SK-N-SH (cell line): ENCODE measurements at regions not wholly inside any gene's neighbourhood (a gene's known extent, or its start where the extent isn't known, plus 50 kb on each side); places are given as distances from the start of the nearest gene placed in this dataset.

Source experiments
- CTCF ChIA-PET: fragments of 300-600, 350-600 bp; formaldehyde crosslinking; extraction: SDS; loops from one replicate; lab custom pipeline; 2021; lab: Yijun Ruan, JAX
- POLR2A ChIA-PET: fragments of 350-600 bp; sonication (Branson Sonifier 250); formaldehyde crosslinking; extraction: SDS; loops from one replicate; lab custom pipeline; 2020; ENCODE audit warnings: antibody characterized with exemption, inconsistent platforms; lab: Yijun Ruan, JAX
- DNase-seq: peaks from one replicate; pipeline ENCODE4 v3.0.0; 2012
- H2AFZ ChIP-seq: fragments of 200-600 bp; sonication (generic); 2 replicates; pipeline ENCODE4 v1.8.1; 2016; ENCODE audit warnings: antibody characterized with exemption, mild to moderate bottlenecking, low read depth
- H3F3A ChIP-seq: fragments of 200-600 bp; sonication (generic); replicated peaks from 2 replicates; pipeline ENCODE3; 2016; ENCODE audit warnings: antibody characterized with exemption, mild to moderate bottlenecking; ENCODE audit not compliant: insufficient read depth
- H3K27ac ChIP-seq, 2 experiments: fragments of 200-500 bp in 1 of 2; fragments of 200-600 bp in 1 of 2; sonication (Bioruptor generic) in 1 of 2; sonication (generic), shearing (Covaris generic) in 1 of 2; 2 replicates each; pipeline versions ENCODE4 v1.5.1 to v1.6.1; 2014 to 2016; ENCODE audit warnings: low read depth in 2 of 2, inconsistent platforms in 1 of 2, low read length in 1 of 2, mild to moderate bottlenecking in 1 of 2, mixed read lengths in 1 of 2
- H3K27me3 ChIP-seq: fragments of 200-600 bp; sonication (generic), shearing (Covaris generic); 2 replicates; pipeline ENCODE4 v1.6.1; 2016; ENCODE audit warnings: mixed run types; ENCODE audit not compliant: insufficient read depth
- H3K36me3 ChIP-seq, 2 experiments: fragments of 200-500 bp in 1 of 2; fragments of 200-600 bp in 1 of 2; sonication (Bioruptor generic) in 1 of 2; sonication (generic) in 1 of 2; replicated peaks in 1 of 2; 2 replicates each; pipeline versions ENCODE3 to v1.5.1; 2014 to 2016; ENCODE audit warnings: low read length in 1 of 2, mild to moderate bottlenecking in 1 of 2; ENCODE audit not compliant: insufficient read depth in 2 of 2, control insufficient read depth in 1 of 2
- H3K4me1 ChIP-seq, 2 experiments: fragments of 200-500 bp in 1 of 2; fragments of 200-600 bp in 1 of 2; sonication (Bioruptor generic) in 1 of 2; sonication (generic), shearing (Covaris generic) in 1 of 2; 2 replicates each; pipeline versions ENCODE4 v1.5.1 to v1.6.1; 2014 to 2016; ENCODE audit warnings: low read depth in 1 of 2, low read length in 1 of 2, mixed run types in 1 of 2; ENCODE audit not compliant: insufficient read depth in 2 of 2, control insufficient read depth in 1 of 2
- H3K4me2 ChIP-seq: fragments of 200-600 bp; sonication (generic), shearing (Covaris generic); 2 replicates; pipeline ENCODE4 v1.6.1; 2017; ENCODE audit warnings: mixed run types
- H3K4me3 ChIP-seq, 2 experiments: fragments of 200-500 bp in 1 of 2; fragments of 200-600 bp in 1 of 2; sonication (Bioruptor generic) in 1 of 2; sonication (generic), shearing (Covaris generic) in 1 of 2; 2 replicates each; pipeline versions ENCODE4 v1.5.1 to v1.8.1; 2014 to 2016; ENCODE audit warnings: low read depth in 2 of 2, inconsistent platforms in 1 of 2, low read length in 1 of 2, mild to moderate bottlenecking in 1 of 2, mixed read lengths in 1 of 2, moderate library complexity in 1 of 2
- H3K79me2 ChIP-seq: fragments of 200-600 bp; sonication (generic); 2 replicates; pipeline ENCODE4 v1.8.1; 2017; ENCODE audit warnings: mild to moderate bottlenecking; ENCODE audit not compliant: insufficient read depth
- H3K9ac ChIP-seq: fragments of 200-600 bp; sonication (generic); 2 replicates; pipeline ENCODE4 v1.6.1; 2017; ENCODE audit warnings: mixed run types
- H3K9me2 ChIP-seq: fragments of 200-600 bp; sonication (generic); 2 replicates; pipeline ENCODE4 v1.6.1; 2017; ENCODE audit warnings: mixed run types
- H3K9me3 ChIP-seq: fragments of 200-600 bp; sonication (generic); 2 replicates; pipeline ENCODE4 v1.6.1; 2017; ENCODE audit warnings: mixed run types, mild to moderate bottlenecking, moderate library complexity
- H4K20me1 ChIP-seq: fragments of 200-600 bp; sonication (generic); 2 replicates; pipeline ENCODE4 v1.6.1; 2017; ENCODE audit warnings: mild to moderate bottlenecking, mixed run types; ENCODE audit not compliant: insufficient read depth
- FOXM1 ChIP-seq: IDR thresholded peaks from 2 replicates; pipeline ENCODE4 v1.4.0; 2012; ENCODE audit warnings: low read depth, mild to moderate bottlenecking
- GABPA ChIP-seq: IDR thresholded peaks from 2 replicates; pipeline ENCODE4 v1.4.0; 2012; ENCODE audit warnings: low read depth, mild to moderate bottlenecking
- JUND ChIP-seq: IDR thresholded peaks from 2 replicates; pipeline ENCODE4 v1.4.0; 2012
- NFIC ChIP-seq: IDR thresholded peaks from 2 replicates; pipeline ENCODE4 v1.4.0; 2012; ENCODE audit warnings: borderline replicate concordance
- NRF1 ChIP-seq: IDR thresholded peaks from 2 replicates; pipeline ENCODE4 v1.6.1; 2012; ENCODE audit warnings: low read depth, mild to moderate bottlenecking, low read length
- POLR2AphosphoS5 ChIP-seq: IDR thresholded peaks from 2 replicates; pipeline ENCODE4 v1.6.1; 2012; ENCODE audit warnings: low read depth, low read length
- RAD21 ChIP-seq: IDR thresholded peaks from 2 replicates; pipeline ENCODE4 v1.6.1; 2012; ENCODE audit warnings: mild to moderate bottlenecking, low read length
- YY1 ChIP-seq: IDR thresholded peaks from 2 replicates; pipeline ENCODE4 v1.4.0; 2012; ENCODE audit warnings: low read depth, mild to moderate bottlenecking
- WGBS: methylation state at CpG from one replicate; pipeline ENCODE4 v1.1.6; 2017; ENCODE audit warnings: low lambda C conversion rate; 5-methylcytosine and 5-hydroxymethylcytosine counted together
- TF ChIP-seq, protein P1 (sequence below): IDR thresholded peaks from 2 replicates; pipeline ENCODE4 v1.4.0; 2012; ENCODE audit warnings: low read depth
- TF ChIP-seq, protein P2 (sequence below): IDR thresholded peaks from 2 replicates; pipeline ENCODE4 v1.6.1; 2012; ENCODE audit warnings: mild to moderate bottlenecking, low read depth, low read length, moderate library complexity
- TF ChIP-seq, protein P3 (sequence below): fragments of 150-350 bp; IDR thresholded peaks from 2 replicates; pipeline ENCODE4 v1.6.1; 2017; ENCODE audit warnings: antibody characterized with exemption, low read length, low read depth, borderline replicate concordance
- TF ChIP-seq, protein P4 (sequence below): IDR thresholded peaks from 2 replicates; pipeline ENCODE4; 2012

DNA sequence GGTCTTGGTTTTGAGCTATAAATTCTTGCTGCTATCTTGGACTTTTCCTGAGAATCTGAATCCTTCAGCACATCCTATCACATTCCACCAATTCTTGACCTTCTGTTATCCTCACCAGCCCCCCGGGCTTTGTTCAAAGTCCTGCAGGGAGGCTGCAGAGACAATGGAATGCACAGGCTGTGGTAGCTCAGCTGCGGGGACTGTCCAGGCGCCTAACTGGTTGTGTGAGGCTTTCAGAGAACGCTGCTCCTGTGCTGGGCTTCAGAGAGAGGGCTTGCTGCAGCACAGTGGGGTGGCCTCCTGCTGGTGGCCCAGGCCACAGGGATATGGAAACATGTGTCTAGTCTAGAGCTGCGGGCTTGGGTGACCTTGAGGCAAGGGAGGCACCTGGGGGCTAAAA is 196.3 kb upstream of the GATB start:
- H3K9ac ChIP-seq: no peak overlapping the region
- H3K27me3 ChIP-seq: no peaks in the 10 kb centered on the region
- WGBS: 40% methylated on average over 5 of the region's 5 CpGs

DNA sequence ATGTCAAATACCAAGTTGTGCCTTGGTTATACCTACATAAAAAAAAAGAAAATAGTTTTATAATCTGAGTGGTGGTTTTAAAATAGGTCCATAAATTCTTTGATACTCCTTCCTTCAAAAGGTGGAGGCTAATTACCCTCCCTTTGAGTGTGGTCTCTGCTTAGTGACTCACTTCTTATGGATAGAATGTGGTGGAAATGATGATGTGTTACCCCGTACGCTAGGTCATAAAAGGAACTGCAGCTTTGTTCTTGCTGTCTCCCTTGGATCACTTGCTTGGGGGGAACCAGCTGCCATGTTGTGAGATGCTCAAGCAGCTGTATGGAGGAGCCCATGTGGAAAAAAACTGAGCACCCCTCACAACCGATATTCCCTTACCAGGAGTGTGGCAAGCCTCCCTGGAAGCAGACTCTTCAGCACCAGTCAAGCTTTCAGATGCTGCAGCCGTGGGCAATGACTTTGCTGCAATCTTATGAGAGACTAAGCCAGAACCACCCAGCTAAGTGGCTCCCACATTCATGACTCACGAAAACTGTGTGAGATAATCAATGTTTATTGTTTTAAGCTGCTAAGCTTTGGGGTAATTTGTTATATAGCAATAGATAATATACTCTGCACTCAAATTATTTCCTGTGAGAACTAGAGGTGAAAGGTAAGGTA is 195.0 kb upstream of the GATB start:
- no peak overlapping the region for H3K9ac ChIP-seq
- CTCF ChIA-PET: interaction anchor here (0.7 kb wide), 1 partner anchor 483 kb away, joined by 3 read pairs; no protein-coding TSS in a partner anchor
- H3K9me3 ChIP-seq: no peaks in the 10 kb centered on the region
- no peak overlapping the region for H2AFZ ChIP-seq
- H3K4me3 ChIP-seq: no peak overlapping the region
- no peak overlapping the region for H3K4me2 ChIP-seq
- 35% methylated on average over 5 of the region's 5 CpGs for WGBS
- POLR2A ChIA-PET: no interaction called here
- no peaks in the 10 kb centered on the region for H3K79me2 ChIP-seq
- no peaks in the 10 kb centered on the region for H3K27me3 ChIP-seq
- DNase-seq: no peak
- H3K27ac ChIP-seq: no peak overlapping the region
- H3F3A ChIP-seq: no peaks in the 10 kb centered on the region
- TF ChIP-seq GABPA: no peak
- TF ChIP-seq NRF1: no peak
- TF ChIP-seq JUND: no peak
- TF ChIP-seq, protein P1, sequence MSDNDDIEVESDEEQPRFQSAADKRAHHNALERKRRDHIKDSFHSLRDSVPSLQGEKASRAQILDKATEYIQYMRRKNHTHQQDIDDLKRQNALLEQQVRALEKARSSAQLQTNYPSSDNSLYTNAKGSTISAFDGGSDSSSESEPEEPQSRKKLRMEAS: no peak
- H3K9me2 ChIP-seq: no peaks in the 10 kb centered on the region
- no peaks in the 10 kb centered on the region for H3K36me3 ChIP-seq
- H4K20me1 ChIP-seq: no peaks in the 10 kb centered on the region
- H3K4me1 ChIP-seq: peaks cover 0 to 7% of the 10 kb centered on the region in 2 experiments; a peak in 1 of 4 replicates

More for the DNA sequence above, 196.3 kb upstream of the GATB start:
- H3K4me3 ChIP-seq: no peak overlapping the region
- H3K4me1 ChIP-seq: peaks cover 0 to 7% of the 10 kb centered on the region in 2 experiments; a peak in 1 of 4 replicates
- no peak overlapping the region for H2AFZ ChIP-seq
- TF ChIP-seq, protein P2, sequence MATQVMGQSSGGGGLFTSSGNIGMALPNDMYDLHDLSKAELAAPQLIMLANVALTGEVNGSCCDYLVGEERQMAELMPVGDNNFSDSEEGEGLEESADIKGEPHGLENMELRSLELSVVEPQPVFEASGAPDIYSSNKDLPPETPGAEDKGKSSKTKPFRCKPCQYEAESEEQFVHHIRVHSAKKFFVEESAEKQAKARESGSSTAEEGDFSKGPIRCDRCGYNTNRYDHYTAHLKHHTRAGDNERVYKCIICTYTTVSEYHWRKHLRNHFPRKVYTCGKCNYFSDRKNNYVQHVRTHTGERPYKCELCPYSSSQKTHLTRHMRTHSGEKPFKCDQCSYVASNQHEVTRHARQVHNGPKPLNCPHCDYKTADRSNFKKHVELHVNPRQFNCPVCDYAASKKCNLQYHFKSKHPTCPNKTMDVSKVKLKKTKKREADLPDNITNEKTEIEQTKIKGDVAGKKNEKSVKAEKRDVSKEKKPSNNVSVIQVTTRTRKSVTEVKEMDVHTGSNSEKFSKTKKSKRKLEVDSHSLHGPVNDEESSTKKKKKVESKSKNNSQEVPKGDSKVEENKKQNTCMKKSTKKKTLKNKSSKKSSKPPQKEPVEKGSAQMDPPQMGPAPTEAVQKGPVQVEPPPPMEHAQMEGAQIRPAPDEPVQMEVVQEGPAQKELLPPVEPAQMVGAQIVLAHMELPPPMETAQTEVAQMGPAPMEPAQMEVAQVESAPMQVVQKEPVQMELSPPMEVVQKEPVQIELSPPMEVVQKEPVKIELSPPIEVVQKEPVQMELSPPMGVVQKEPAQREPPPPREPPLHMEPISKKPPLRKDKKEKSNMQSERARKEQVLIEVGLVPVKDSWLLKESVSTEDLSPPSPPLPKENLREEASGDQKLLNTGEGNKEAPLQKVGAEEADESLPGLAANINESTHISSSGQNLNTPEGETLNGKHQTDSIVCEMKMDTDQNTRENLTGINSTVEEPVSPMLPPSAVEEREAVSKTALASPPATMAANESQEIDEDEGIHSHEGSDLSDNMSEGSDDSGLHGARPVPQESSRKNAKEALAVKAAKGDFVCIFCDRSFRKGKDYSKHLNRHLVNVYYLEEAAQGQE: no peak
- TF ChIP-seq YY1 (no peak), POLR2AphosphoS5 (no peak), NFIC (no peak), FOXM1 (no peak), RAD21 (no peak)
- TF ChIP-seq, protein P3, sequence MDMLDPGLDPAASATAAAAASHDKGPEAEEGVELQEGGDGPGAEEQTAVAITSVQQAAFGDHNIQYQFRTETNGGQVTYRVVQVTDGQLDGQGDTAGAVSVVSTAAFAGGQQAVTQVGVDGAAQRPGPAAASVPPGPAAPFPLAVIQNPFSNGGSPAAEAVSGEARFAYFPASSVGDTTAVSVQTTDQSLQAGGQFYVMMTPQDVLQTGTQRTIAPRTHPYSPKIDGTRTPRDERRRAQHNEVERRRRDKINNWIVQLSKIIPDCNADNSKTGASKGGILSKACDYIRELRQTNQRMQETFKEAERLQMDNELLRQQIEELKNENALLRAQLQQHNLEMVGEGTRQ: no peak
- TF ChIP-seq, protein P4, sequence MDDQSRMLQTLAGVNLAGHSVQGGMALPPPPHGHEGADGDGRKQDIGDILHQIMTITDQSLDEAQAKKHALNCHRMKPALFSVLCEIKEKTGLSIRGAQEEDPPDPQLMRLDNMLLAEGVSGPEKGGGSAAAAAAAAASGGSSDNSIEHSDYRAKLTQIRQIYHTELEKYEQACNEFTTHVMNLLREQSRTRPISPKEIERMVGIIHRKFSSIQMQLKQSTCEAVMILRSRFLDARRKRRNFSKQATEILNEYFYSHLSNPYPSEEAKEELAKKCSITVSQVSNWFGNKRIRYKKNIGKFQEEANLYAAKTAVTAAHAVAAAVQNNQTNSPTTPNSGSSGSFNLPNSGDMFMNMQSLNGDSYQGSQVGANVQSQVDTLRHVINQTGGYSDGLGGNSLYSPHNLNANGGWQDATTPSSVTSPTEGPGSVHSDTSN: no peak
- DNase-seq: no peak
- CTCF ChIA-PET: no interaction called here
- H3K79me2 ChIP-seq: no peaks in the 10 kb centered on the region
- no peak overlapping the region for H3K27ac ChIP-seq
- H4K20me1 ChIP-seq: no peaks in the 10 kb centered on the region
- POLR2A ChIA-PET: no interaction called here
- H3F3A ChIP-seq: no peaks in the 10 kb centered on the region
- H3K9me2 ChIP-seq: no peaks in the 10 kb centered on the region
- no peaks in the 10 kb centered on the region for H3K36me3 ChIP-seq
- no peak overlapping the region for H3K4me2 ChIP-seq
- H3K9me3 ChIP-seq: no peaks in the 10 kb centered on the region
